OCI-LY3 (cell line): ENCODE measurements at regions not wholly inside any gene's neighbourhood (a gene's known extent, or its start where the extent isn't known, plus 50 kb on each side); places are given as distances from the start of the nearest gene placed in this dataset.

Source experiments
- H2AFZ ChIP-seq: fragments of 200-600, 300-600 bp; shearing (Covaris generic); 2 replicates; pipeline ENCODE4 v1.6.0; 2014; ENCODE audit warnings: antibody characterized with exemption, low read depth, low read length
- H3K27ac ChIP-seq: fragments of 200-600, 300-600 bp; sonication (generic); 2 replicates; pipeline ENCODE4 v1.5.1; 2014; ENCODE audit warnings: mild to moderate bottlenecking, low read length, moderate library complexity, mixed read lengths
- H3K27me3 ChIP-seq: fragments of 200-600, 300-600 bp; sonication (generic); 2 replicates; pipeline ENCODE4 v1.6.1; 2014; ENCODE audit warnings: low read depth, low read length, mixed read lengths
- H3K36me3 ChIP-seq: fragments of 200-600, 300-600 bp; sonication (generic); replicated peaks from 2 replicates; pipeline ENCODE3; 2014; ENCODE audit warnings: low read depth, low read length, mixed read lengths
- H3K4me1 ChIP-seq: fragments of 300-600, 200-600 bp; sonication (generic); 2 replicates; pipeline ENCODE4 v1.6.1; 2014; ENCODE audit warnings: low read length, mixed read lengths
- H3K4me2 ChIP-seq: fragments of 200-600, 300-600 bp; sonication (generic); 2 replicates; pipeline ENCODE4 v1.6.1; 2014; ENCODE audit warnings: low read length, mixed read lengths
- H3K4me3 ChIP-seq: fragments of 300-600, 200-600 bp; sonication (generic); 2 replicates; pipeline ENCODE4 v1.5.1; 2014; ENCODE audit warnings: antibody characterized with exemption, mild to moderate bottlenecking, low read length, moderate library complexity
- H3K79me2 ChIP-seq: fragments of 300-600, 200-600 bp; shearing (Covaris generic); 2 replicates; pipeline ENCODE4 v1.6.1; 2014; ENCODE audit warnings: mild to moderate bottlenecking, low read length, mixed read lengths
- H3K9ac ChIP-seq: fragments of 300-600, 200-600 bp; shearing (Covaris generic); 2 replicates; pipeline ENCODE4 v1.6.0; 2014; ENCODE audit warnings: mild to moderate bottlenecking, low read length, moderate library complexity
- H3K9me3 ChIP-seq: fragments of 200-600, 300-600 bp; shearing (Covaris generic); 2 replicates; pipeline ENCODE4 v1.6.1; 2014; ENCODE audit warnings: low read length, mixed read lengths; ENCODE audit not compliant: insufficient read depth
- H4K20me1 ChIP-seq: fragments of 200-600, 300-600 bp; sonication (generic); 2 replicates; pipeline ENCODE4 v1.6.1; 2016; ENCODE audit warnings: low read length, mixed read lengths; ENCODE audit not compliant: insufficient read depth
- CTCF ChIP-seq: fragments of 200-600, 300-600 bp; sonication (generic); IDR thresholded peaks from 2 replicates; pipeline ENCODE4 v1.5.1; 2014; ENCODE audit warnings: antibody characterized with exemption, low read length, low read depth
- EZH2phosphoT487 ChIP-seq: fragments of 200-600 bp; shearing (Covaris generic); IDR thresholded peaks from 2 replicates; pipeline ENCODE4 v1.6.1; 2018; ENCODE audit warnings: antibody characterized with exemption, mixed run types, low read depth

- H3K27me3 ChIP-seq, result no peaks in the 10 kb centered on the region
- H2AFZ ChIP-seq, result no peak overlapping the region
- H3K4me3 ChIP-seq, result no peak overlapping the region
- no peak overlapping the region for H3K4me2 ChIP-seq
- H4K20me1 ChIP-seq, result no peaks in the 10 kb centered on the region
- no peak overlapping the region for H3K27ac ChIP-seq
- H3K9ac ChIP-seq, result no peak overlapping the region
- no peaks in the 10 kb centered on the region for H3K9me3 ChIP-seq
- H3K79me2 ChIP-seq, result no peaks in the 10 kb centered on the region
- TF ChIP-seq CTCF (no peak), EZH2phosphoT487 (no peak)
- H3K4me1 ChIP-seq, result no peaks in the 10 kb centered on the region
- no peaks in the 10 kb centered on the region for H3K36me3 ChIP-seq
Measured at GRCh38 chr11:29826878-29827277, 190.0 kb downstream of the KCNA4 start.

GRCh38 chr11:29816359-29816758, 200.5 kb downstream of the KCNA4 start:
- H3K9me3 ChIP-seq, result no peaks in the 10 kb centered on the region
- no peaks in the 10 kb centered on the region for H3K27me3 ChIP-seq
- H2AFZ ChIP-seq, result no peak overlapping the region
- H3K27ac ChIP-seq, result no peak overlapping the region
- no peaks in the 10 kb centered on the region for H4K20me1 ChIP-seq
- no peaks in the 10 kb centered on the region for H3K36me3 ChIP-seq
- no peak overlapping the region for H3K4me3 ChIP-seq
- H3K4me1 ChIP-seq, result no peaks in the 10 kb centered on the region
- TF ChIP-seq EZH2phosphoT487, result no peak
- H3K4me2 ChIP-seq, result no peak overlapping the region
- no peaks in the 10 kb centered on the region for H3K79me2 ChIP-seq
- no peak overlapping the region for H3K9ac ChIP-seq

GRCh38 chr11:29809121-29809520, 207.7 kb downstream of the KCNA4 start:
- Histone ChIP-seq H2AFZ (no peak overlapping the region), H3K79me2 (no peaks in the 10 kb centered on the region), H3K4me1 (no peaks in the 10 kb centered on the region), H4K20me1 (no peaks in the 10 kb centered on the region), H3K9ac (no peak overlapping the region), H3K4me2 (no peak overlapping the region), H3K36me3 (no peaks in the 10 kb centered on the region), H3K4me3 (no peak overlapping the region), H3K27ac (no peak overlapping the region), H3K9me3 (no peaks in the 10 kb centered on the region), H3K27me3 (no peaks in the 10 kb centered on the region)
- TF ChIP-seq CTCF (no peak), EZH2phosphoT487 (no peak)

- Histone ChIP-seq H3K36me3 (no peaks in the 10 kb centered on the region), H4K20me1 (no peaks in the 10 kb centered on the region), H3K79me2 (no peaks in the 10 kb centered on the region), H3K9me3 (no peaks in the 10 kb centered on the region), H3K4me3 (no peak overlapping the region), H3K4me1 (peaks cover 5% of the 10 kb centered on the region; the same call in 1 of the 2 replicates), H3K27me3 (no peaks in the 10 kb centered on the region), H3K9ac (no peak overlapping the region), H3K4me2 (no peak overlapping the region), H2AFZ (no peak overlapping the region), H3K27ac (no peak overlapping the region)
- TF ChIP-seq EZH2phosphoT487, result no peak
Measured at GRCh38 chr11:29802522-29802921, 214.3 kb downstream of the KCNA4 start.

GRCh38 chr11:29801561-29801960, 215.3 kb downstream of the KCNA4 start:
- Histone ChIP-seq H3K4me3 (no peak overlapping the region), H3K36me3 (no peaks in the 10 kb centered on the region), H3K4me2 (no peak overlapping the region), H3K9me3 (no peaks in the 10 kb centered on the region), H3K4me1 (peaks cover 5% of the 10 kb centered on the region; the same call in 1 of the 2 replicates), H3K9ac (no peak overlapping the region), H4K20me1 (no peaks in the 10 kb centered on the region), H3K27ac (no peak overlapping the region), H3K79me2 (no peaks in the 10 kb centered on the region), H3K27me3 (no peaks in the 10 kb centered on the region), H2AFZ (no peak overlapping the region)
- TF ChIP-seq EZH2phosphoT487 (no peak), CTCF (no peak)
